ENCODE measurements at regions not wholly inside any gene's neighbourhood (a gene's known extent, or its start where the extent isn't known, plus 50 kb on each side); places are given as distances from the start of the nearest gene placed in this dataset.
"Not testable (repeated sequence)": the region's sequence is repeated elsewhere in the genome, so short reads cannot be mapped to it uniquely, and the experiment has no call there.

GRCh38 chr20:53833333-53834061 is 236.9 kb downstream of the BCAS1 start:
- no peak for DNase-seq

DNA sequence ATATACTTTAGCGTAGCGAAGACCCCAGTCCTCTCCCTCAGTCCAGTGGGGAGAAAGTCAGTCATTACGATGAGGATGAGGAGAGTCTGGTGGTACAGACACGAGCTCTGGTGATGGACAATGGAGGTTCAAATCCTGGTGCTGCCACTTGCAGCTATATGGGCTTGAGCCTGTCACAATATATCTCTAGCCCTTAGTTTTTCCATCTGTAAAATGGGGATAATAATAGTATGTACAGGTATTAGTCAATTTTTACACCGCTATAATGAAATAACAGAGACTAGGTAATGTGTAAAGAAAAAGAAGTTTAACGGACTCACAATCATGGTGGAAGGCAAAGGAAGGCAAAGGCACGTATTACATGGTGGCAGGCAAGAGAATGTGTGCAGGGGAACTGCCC is 237.9 kb downstream of the BCAS1 start:
- no peak for DNase-seq

- DNase-seq = no peak
Observed at GRCh38 chr20:53831812-53832211, 238.2 kb upstream of the ZNF217 start.

DNA sequence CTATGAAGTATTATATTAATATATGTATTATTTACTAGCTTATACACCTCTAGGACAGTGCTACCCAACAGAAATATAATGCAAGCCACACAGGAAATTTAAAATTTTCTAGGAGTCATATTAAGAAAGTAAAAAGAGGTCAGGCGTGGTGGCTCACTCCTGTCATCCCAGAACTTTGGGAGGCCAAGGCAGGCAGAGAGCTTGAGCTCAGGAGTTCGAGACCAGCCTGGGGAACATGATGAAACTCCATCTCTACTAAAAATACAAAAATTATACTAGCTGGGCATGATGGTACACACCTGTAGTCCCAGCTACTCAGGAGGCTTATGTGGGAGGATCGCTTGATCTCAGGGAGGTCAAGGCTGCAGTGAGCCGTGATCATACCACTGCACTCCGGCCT is 237.6 kb upstream of the ZNF217 start:
- no peak for DNase-seq

- no peak for DNase-seq
Observed at GRCh38 chr20:53829724-53830521, 236.3 kb upstream of the ZNF217 start.

DNA sequence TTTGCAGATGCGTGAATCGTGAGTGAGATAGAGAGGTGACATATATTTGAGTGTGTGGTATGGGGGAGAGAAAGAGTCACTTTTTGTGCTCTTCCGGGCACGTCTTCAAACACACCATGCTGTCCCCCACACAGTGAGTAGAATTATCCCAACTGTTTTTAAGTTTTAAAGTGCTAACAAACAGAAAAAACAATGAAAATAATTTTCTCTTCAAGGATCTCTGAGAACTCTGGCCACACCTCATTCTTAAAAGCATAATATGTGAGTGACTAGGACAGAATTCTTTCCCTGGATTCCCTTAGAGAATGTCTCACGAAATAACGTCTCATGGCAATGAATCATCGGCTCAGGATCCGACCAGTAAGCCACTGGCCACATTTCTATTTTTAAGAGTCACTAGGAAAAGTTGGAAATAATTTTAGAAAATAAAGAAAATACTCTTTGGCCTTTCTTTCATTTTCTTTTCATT is 235.7 kb upstream of the ZNF217 start:
- no peak for DNase-seq

GRCh38 chr20:53828682-53829254 is 235.1 kb upstream of the ZNF217 start:
- DNase-seq = no peak

- DNase-seq = no peak
Observed at GRCh38 chr20:53828088-53828681, 234.5 kb upstream of the ZNF217 start.

- DNase-seq = no peak
Observed at GRCh38 chr20:53827292-53828087, 233.9 kb upstream of the ZNF217 start.

GRCh38 chr20:53826597-53827291 is 233.1 kb upstream of the ZNF217 start:
- no peak for DNase-seq

DNA sequence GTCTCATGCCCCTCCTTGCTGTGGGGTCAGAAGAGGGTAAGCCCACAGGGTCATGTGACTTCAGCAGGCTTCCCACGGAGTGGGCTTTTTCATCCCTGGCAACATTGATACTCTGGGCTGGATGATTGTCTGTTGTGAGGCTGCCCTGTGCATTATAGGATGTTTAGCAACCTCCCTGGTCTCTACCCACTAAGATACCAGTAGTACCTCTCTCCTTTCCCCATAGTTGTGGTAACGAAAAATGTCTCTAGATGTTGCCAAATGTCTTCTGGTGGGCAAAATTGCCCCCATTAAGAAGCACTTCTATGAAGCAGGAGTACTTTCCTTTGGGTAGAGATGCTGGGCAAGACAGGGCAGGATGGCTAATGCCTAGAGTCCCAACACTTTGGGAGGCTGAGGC is 232.5 kb upstream of the ZNF217 start:
- no peak for DNase-seq

DNA sequence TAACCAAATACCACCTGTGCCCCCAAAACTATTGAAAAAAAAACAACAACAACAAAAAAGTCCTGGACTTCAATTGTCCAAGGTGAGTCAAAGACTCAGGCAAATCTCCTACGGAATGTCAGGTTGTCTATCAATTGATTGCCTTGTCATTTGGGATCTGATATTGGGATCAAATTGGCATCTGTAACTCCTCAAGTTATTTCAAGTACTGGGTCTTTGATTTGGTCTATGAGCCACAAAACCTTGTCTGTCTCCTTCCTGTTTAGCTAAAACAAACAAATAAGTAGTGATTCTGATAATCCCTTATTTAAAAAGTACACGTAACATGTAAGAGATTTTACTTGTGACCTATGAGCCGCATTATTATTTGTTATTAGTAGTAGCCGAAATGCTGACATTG is 231.6 kb upstream of the ZNF217 start:
- no peak for DNase-seq

DNA sequence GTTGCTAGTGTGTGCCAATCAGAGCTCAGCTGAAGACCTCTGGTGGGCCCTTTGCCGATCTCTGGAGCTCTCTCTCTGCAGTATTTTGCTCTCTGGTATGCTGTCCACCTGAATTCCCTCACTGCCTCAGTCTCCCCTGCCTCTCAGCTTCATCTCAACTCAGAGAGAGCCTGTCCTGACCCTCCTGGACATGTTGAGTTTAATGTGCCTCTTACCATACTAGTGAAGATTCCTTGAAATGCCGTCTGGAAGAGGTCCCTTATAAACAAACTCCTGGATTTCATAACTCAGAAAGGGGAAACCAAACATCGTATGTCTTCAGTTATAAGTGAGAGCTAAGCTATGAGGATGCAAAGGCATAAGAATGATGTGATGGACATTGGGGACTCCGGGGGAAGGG is 231.1 kb upstream of the ZNF217 start:
- DNase-seq = no peak

GRCh38 chr20:53823121-53823764 is 229.6 kb upstream of the ZNF217 start:
- DNase-seq = no peak

GRCh38 chr20:53822534-53822933 is 228.9 kb upstream of the ZNF217 start:
- no peak for DNase-seq

GRCh38 chr20:53819973-53820451 is 226.4 kb upstream of the ZNF217 start:
- no peak for DNase-seq

DNA sequence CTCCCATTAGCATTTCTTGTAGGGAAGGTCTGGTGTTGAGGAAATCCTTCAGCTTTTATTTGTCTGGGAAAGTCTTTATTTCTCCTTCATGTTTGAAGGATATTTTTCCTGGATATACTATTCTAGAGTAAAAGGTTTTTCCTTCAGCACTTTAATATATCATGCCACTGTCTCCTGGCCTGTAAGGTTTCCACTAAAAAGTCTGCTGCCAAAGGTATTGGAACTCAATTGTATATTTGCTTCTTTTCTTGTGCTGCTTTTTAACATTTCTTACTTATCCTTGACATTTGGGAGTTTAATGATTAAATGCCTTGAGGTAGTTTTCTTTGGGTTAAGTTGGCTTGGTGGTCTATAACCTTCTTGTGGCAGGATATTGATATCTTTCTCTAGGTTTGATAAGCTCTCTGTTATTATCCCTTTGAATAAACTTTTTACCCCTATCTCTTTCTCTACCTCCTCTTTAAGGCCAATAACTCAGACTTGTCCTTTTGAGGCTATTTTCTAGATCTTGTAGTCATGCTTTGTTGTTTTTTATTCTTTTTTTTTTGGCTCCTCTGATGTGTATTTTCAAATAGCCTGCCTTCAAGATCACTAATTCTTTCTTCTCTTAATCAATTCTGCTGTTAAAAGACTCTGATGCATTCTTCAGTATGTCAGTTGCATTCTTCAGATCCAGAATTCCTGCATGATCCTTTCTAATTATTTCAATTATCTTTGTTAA is 225.0 kb upstream of the ZNF217 start:
- DNase-seq = no peak

- DNase-seq = not testable (repeated sequence)
Observed at GRCh38 chr20:53817513-53817912, 223.9 kb upstream of the ZNF217 start.

- no peak for DNase-seq
Observed at GRCh38 chr20:53816872-53817398, 223.3 kb upstream of the ZNF217 start.

GRCh38 chr20:53815509-53815908 is 221.9 kb upstream of the ZNF217 start:
- no peak for DNase-seq
